ENCODE measurements at regions not wholly inside any gene's neighbourhood (a gene's known extent, or its start where the extent isn't known, plus 50 kb on each side); places are given as distances from the start of the nearest gene placed in this dataset.

- no peak for DNase-seq (ENCODE audit: low spot score)
- no peak for ATAC-seq
Observed at GRCh38 chr3:104514776-104515175, 851.9 kb upstream of the ALCAM start.

- ATAC-seq (no peak), DNase-seq (ENCODE audit: low spot score) (no peak)
Observed at GRCh38 chr3:104519068-104519467, 847.6 kb upstream of the ALCAM start.

- ATAC-seq (no peak), DNase-seq (ENCODE audit: low spot score) (no peak)
Observed at GRCh38 chr3:104519468-104520227, 847.1 kb upstream of the ALCAM start.

GRCh38 chr3:104520228-104520655 lies 846.5 kb upstream of the ALCAM start:
- ATAC-seq = no peak
- no peak for DNase-seq (ENCODE audit: low spot score)

GRCh38 chr3:104521606-104522336 lies 844.9 kb upstream of the ALCAM start:
- no peak for DNase-seq (ENCODE audit: low spot score)
- ATAC-seq = no peak

- ATAC-seq (no peak), DNase-seq (ENCODE audit: low spot score) (no peak)
Observed at GRCh38 chr3:104523136-104523535, 843.6 kb upstream of the ALCAM start.

- DNase-seq (ENCODE audit: low spot score) (no peak), ATAC-seq (no peak)
Observed at GRCh38 chr3:104526901-104527401, 839.8 kb upstream of the ALCAM start.

- DNase-seq (ENCODE audit: low spot score) (no peak), ATAC-seq (no peak)
Observed at GRCh38 chr3:104530934-104531333, 835.8 kb upstream of the ALCAM start.

GRCh38 chr3:104536715-104537114 lies 830.0 kb upstream of the ALCAM start:
- DNase-seq (ENCODE audit: low spot score) (no peak), ATAC-seq (no peak)

- DNase-seq (ENCODE audit: low spot score) = no peak
- ATAC-seq = no peak
Observed at GRCh38 chr3:104537323-104537722, 829.4 kb upstream of the ALCAM start.

- ATAC-seq (no peak), DNase-seq (ENCODE audit: low spot score) (no peak)
Observed at GRCh38 chr3:104546301-104546700, 820.4 kb upstream of the ALCAM start.

- ATAC-seq (no peak), DNase-seq (ENCODE audit: low spot score) (no peak)
Observed at GRCh38 chr3:104547031-104547430, 819.7 kb upstream of the ALCAM start.

GRCh38 chr3:104548401-104548800 lies 818.3 kb upstream of the ALCAM start:
- DNase-seq (ENCODE audit: low spot score) (no peak), ATAC-seq (no peak)

GRCh38 chr3:104549099-104549714 lies 817.5 kb upstream of the ALCAM start:
- DNase-seq (ENCODE audit: low spot score) (no peak), ATAC-seq (no peak)

GRCh38 chr3:104553121-104553520 lies 813.6 kb upstream of the ALCAM start:
- ATAC-seq = no peak
- no peak for DNase-seq (ENCODE audit: low spot score)

GRCh38 chr3:104554425-104554824 lies 812.3 kb upstream of the ALCAM start:
- ATAC-seq (no peak), DNase-seq (ENCODE audit: low spot score) (no peak)

GRCh38 chr3:104555728-104556127 lies 811.0 kb upstream of the ALCAM start:
- ATAC-seq = no peak

GRCh38 chr3:104556372-104557078 lies 810.2 kb upstream of the ALCAM start:
- no peak for DNase-seq (ENCODE audit: low spot score)
- ATAC-seq = no peak

More at GRCh38 chr3:104555728-104556127, 811.0 kb upstream of the ALCAM start:
- no peak for DNase-seq (ENCODE audit: low spot score)

GRCh38 chr3:104561324-104561723 lies 805.4 kb upstream of the ALCAM start:
- no peak for DNase-seq (ENCODE audit: low spot score)
- no peak for ATAC-seq

- DNase-seq (ENCODE audit: low spot score) = no peak
- peak; percentile 78 for ATAC-seq
Observed at GRCh38 chr3:104564045-104564643, 802.6 kb upstream of the ALCAM start.

- DNase-seq (ENCODE audit: low spot score) (no peak), ATAC-seq (no peak)
Observed at GRCh38 chr3:104566054-104566453, 800.7 kb upstream of the ALCAM start.

Measured in left lobe of liver (tissue), 2 donors.